Activated T-cell treated with anti-CD3 and anti-CD28 coated beads for 24 hours (primary cell): ENCODE measurements at regions not wholly inside any gene's neighbourhood (a gene's known extent, or its start where the extent isn't known, plus 50 kb on each side); places are given as distances from the start of the nearest gene placed in this dataset.
"Not testable (repeated sequence)": the region's sequence is repeated elsewhere in the genome, so short reads cannot be mapped to it uniquely, and the experiment has no call there.

Source experiments
- DNase-seq: peaks from one replicate; pipeline ENCODE4 v3.0.0-alpha.2; 2020; ENCODE audit warnings: low read depth

- no peak for DNase-seq
Measured at GRCh38 chr3:106882297-106882696, 494.9 kb upstream of the CCDC54 start.

DNA sequence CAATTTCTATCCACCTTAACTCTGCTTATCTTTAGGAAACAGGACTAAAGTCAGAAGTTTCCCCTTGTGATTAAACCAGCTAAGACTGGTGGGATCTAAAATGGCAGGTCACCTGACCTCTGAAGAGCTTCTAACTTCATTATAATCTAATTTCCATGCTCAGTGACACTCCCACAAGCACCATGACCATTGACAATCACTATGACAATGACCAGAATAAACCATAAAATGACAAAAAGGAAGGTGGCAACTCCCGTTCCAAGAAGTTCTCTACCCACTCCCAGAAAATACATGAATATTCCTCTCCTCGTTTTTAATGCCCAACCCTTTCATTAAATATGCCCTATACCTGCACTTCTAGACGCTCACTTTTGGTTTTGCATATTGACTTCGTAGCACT, 471.2 kb upstream of the CCDC54 start:
- no peak for DNase-seq

GRCh38 chr3:106908181-106908938, 468.9 kb upstream of the CCDC54 start:
- DNase-seq: no peak

DNA sequence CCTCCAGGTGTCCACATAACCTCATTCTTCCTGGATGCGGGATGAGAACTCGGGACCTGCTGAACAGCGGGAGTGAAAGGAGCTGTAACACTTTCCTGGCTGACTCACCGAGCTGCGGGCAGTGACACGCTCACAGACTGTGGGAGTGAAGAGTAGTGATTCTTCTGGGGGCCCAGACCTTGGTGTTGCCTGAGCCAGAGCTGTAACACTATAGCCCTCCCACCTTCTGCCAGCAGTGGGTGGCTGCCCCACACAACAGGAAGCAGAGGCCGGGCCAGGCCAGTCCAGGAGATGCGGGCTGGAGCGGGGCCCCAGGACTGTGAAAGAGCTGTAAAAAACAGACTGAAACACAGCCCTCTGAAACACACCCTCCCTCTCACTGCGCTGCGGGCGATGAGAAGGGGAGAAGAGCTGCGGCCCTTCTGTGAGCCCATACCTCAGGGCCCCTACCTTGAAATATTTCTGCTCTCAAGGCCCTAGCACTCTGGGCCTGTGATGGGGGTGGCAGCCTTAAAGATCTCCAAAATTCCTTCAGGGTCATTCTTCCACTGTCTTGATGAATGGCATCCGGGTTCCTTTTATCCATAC, 464.0 kb upstream of the CCDC54 start:
- no peak for DNase-seq

DNA sequence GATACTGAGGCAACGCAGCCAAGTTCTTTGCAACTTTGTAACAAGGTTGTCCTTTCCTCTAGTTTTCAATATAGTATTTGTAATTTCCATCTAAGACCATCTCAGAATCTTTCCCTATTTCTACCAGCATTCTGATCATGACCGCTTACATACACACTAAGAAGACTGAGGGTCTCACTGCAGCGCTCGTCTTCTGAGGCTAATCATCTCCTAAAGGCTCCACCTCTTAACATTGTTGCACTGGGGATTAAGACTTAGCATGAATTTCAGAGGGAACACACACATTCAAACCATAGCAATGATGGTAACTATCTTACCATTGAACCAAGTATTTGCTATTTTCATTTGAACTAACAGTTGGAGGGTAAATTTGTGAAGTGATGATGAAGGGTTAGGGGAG, 463.3 kb upstream of the CCDC54 start:
- no peak for DNase-seq

DNA sequence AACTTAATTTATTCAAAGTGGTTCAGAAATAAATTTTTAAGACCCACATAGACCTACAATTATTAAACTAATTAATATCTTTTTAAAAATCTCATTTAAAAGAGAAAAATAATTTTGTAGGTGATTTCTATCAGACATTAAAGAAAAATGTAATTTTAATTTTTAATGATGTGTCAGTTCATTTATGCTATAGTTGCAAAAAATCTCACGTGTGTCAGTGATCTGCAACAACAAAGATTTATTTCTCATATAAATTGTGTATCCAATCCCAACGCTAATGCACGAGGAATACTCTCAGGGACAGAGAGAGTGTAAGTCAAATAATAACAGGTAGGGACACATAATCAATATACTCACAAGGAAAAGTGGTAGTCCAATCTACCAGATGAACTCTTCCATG, 456.6 kb upstream of the CCDC54 start:
- no peak for DNase-seq

GRCh38 chr3:106929081-106929480, 448.2 kb upstream of the CCDC54 start:
- no peak for DNase-seq

GRCh38 chr3:106930086-106930485, 447.2 kb upstream of the CCDC54 start:
- DNase-seq: no peak

DNA sequence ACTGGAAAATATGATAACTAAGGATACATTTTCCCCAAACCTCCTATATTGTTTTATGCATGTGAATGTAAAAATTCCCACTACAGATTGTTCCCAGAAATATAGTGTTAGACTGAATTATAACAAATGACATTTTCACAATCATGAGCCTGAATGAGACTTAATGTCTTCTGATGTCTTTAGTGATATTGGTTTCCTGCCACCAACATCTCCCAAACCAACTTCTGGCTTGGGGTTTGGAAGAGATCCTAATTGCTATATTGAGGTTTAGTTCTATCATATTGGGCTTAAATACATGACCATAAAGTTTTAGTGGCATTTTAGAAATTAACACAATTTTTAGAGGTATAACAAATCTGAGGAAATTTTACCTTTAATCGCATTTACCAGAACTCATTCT, 445.3 kb upstream of the CCDC54 start:
- DNase-seq: no peak

GRCh38 chr3:106936337-106936736, 440.9 kb upstream of the CCDC54 start:
- DNase-seq: no peak

DNA sequence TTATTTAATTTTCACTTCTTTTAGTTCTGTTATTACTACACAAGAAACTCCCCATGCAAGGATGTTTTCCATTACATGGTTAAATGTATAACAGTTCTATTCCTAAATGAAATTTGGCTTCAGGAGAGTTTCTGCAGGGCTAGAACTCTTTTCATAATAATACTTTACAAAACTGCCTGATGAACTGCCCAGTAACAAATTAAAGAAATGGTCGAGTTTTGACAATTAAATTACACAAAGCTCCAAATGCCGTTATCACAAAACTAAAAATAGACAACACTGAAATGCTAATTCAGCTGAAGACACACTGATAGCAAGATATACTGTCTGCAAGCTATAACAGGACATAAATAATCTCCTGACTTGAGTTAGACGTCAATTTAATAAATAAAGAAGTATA, 435.2 kb upstream of the CCDC54 start:
- DNase-seq: no peak

GRCh38 chr3:106943071-106943470, 434.2 kb upstream of the CCDC54 start:
- no peak for DNase-seq

GRCh38 chr3:106945435-106945834, 431.8 kb upstream of the CCDC54 start:
- no peak for DNase-seq

- DNase-seq: no peak
Measured at GRCh38 chr3:106946866-106947265, 430.4 kb upstream of the CCDC54 start.

DNA sequence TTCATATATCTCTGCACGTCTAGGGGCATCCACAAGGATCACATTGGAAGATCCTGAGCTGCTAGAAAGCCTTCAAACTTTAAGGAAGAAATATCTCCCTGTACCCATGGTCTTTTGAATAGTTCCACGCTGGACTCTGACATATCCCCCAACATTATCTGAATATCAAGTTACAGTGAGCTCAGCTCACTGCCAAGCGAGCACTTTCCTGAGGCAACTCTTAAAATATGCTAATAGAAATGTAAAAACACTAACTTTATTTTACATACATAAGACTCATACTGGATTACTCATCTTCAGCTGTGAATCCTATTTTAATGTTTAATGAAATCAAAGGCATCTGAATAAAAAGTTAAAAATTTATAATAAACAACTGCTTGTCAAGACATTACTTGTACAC, 420.2 kb upstream of the CCDC54 start:
- DNase-seq: no peak

DNA sequence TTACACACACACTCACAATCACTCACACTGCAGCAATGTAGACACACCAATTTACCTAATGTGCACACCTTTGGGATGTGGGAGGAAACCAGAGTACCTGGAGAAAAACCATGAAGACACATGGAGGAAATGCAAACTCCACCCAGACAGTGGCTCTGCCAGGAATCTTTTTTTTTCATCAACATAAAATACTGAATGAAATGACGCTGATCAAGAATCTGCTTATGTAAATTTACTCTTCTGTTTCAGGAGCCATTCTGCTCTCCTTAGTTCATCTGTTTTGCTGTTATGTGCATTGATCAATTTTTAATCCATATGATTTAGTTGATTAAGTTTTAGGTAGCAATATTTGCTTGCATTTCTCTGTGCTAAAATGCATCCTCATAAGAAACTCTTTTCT, 414.2 kb upstream of the CCDC54 start:
- DNase-seq: no peak

DNA sequence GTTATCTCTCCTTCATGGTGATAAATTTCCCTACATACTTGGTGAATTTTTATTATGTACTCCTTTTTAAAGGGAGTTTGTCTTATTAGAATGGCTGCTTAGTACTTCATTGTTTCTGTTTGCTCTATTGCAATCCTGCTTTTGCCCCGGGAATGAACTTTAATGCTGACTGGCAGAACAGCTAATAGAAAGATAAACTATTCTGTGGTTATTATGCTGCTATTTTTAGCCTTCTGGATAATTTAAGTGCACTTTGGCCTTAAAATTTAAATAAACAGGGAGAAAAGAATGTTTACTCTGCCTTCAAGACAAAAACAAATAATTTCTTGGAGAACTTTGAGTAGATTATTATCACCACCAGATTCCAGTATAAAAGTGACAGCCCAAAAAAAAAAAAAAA, 413.8 kb upstream of the CCDC54 start:
- DNase-seq: no peak

- no peak for DNase-seq
Measured at GRCh38 chr3:106965307-106965706, 411.9 kb upstream of the CCDC54 start.

DNA sequence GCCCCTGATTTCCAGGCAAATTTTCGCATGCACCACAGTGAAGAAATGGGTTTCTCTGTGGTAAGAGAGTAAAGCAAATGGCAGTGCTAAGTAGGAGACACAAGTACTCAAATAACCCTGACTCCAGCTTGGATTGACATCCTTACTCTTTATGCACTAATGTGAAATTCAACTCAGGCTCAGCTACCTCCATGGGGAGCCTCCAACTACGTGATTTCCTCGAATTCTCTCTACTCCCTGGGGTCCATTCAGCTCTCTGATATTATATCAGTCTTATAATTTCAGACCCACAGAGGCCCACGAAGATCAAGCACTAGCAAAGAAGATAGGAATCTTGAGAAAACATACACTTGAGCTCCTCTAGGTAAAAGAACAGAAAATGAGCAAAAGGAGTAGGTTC, 407.6 kb upstream of the CCDC54 start:
- DNase-seq: no peak

DNA sequence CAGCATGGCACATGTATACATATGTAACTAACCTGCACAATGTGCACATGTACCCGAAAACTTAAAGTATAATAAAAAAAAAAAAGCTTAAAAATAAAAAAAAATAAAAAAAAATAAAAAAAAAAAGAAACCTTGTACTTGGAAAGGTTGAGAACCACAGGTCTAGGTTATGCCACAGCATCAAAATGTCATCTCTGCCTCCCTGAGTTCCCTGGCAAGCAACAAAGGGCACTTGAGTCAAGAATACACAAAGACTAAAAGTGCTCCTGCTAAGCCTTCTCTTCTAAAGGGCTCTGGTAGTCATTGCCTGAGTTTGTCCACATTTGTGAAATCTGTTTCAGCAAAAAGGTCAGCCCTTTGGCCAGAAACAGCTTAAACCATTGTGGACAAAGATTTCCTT, 395.8 kb upstream of the CCDC54 start:
- no peak for DNase-seq

DNA sequence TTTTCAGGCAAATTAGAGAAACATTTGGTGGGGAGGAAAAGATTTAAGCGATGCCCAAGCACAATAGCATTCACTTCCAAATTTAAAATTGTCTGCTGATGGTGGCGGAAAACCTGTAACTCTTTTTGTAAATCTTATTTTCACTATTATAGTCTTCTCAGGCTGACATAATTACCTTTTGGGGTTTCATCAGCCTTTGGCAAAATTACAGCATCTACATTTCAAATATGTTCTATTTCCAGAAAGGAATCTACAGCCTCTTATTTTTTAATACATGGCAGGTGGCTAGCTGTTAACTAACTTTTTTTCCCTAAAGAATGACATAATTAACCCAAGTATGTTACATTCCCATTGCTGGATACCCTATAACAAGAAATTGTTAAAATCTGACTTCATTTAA, 391.5 kb upstream of the CCDC54 start:
- DNase-seq: no peak

DNA sequence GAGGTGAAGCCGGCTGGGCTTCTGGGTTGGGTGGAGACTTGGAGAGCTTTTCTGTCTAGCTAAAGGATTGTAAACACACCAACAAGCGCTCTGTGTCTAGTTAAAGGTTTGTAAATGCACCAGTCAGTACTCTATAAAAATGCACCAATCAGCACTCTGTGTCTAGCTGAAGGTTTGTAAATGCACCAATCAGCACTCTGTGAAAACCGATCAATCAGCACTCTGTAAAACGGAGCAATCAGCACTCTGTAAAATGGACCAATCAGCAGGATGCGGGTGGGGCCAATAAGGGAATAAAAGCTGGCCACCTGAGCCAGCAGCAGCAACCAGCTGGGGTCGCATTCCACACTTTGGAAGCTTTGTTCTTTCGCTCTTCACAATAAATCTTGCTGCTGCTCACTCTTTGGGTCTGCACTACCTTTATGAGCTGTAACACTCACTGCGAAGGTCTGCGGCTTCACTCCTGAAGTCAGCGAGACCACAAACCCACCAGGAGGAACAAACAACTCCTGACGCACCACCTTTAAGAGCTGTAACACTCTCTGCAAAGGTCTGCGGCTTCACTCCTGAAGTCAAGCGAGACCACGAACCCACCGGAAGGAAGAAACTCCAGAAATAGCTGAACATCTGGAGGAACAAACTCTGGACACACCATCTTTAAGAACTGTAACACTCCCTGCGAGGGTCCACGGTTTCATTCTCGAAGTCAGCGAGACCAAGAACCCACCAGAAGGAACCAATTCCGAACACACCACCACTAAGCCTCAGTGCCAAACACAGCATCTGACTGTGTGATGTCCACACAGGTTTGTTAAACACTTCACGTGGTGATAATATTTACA, 378.2 kb upstream of the CCDC54 start:
- not testable (repeated sequence) for DNase-seq

DNA sequence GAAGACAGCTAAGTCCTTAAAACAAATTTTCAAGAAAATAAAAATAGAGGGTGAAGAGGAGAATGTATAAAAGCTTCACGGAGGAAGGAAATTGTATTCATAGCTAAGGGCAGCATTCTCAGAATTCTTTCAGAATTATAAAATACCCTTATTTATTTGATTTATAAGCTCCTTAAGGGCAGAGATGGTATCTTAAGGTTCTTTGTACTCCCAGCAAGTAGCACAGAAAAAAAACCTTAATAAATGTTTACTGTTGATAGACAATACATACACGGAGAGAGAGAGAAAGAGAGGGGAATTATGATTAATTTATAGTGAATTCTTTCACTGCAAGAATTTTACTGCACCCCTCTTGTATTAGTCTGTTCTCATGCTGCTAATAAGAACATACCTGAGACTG, 375.6 kb upstream of the CCDC54 start:
- no peak for DNase-seq
